GM21825 (cell line): ENCODE measurements at regions not wholly inside any gene's neighbourhood (a gene's known extent, or its start where the extent isn't known, plus 50 kb on each side); places are given as distances from the start of the nearest gene placed in this dataset.

Experiments
- ATAC-seq: cut with Tn5 transposase; IDR thresholded peaks from one replicate; pipeline ENCODE4 v1.9.1; 2021; ENCODE audit warnings: mild to moderate bottlenecking, moderate library complexity; ENCODE audit not compliant: unreplicated experiment

GRCh38 chr6:7042654-7043545 is 64.9 kb upstream of the RREB1 start:
- ATAC-seq = no peak

GRCh38 chr6:7045331-7045730 is 62.4 kb upstream of the RREB1 start:
- no peak for ATAC-seq

- no peak for ATAC-seq
Measured at GRCh38 chr6:7045746-7046145, 62.0 kb upstream of the RREB1 start.

GRCh38 chr6:7047128-7047527 is 60.6 kb upstream of the RREB1 start:
- no peak for ATAC-seq

- ATAC-seq = no peak
Measured at GRCh38 chr6:7047966-7048365, 59.8 kb upstream of the RREB1 start.

GRCh38 chr6:7048894-7049293 is 58.9 kb upstream of the RREB1 start:
- no peak for ATAC-seq

GRCh38 chr6:7050004-7050403 is 57.8 kb upstream of the RREB1 start:
- ATAC-seq = no peak

- no peak for ATAC-seq
Measured at GRCh38 chr6:7050872-7051779, 56.6 kb upstream of the RREB1 start.

GRCh38 chr6:7051780-7052442 is 55.9 kb upstream of the RREB1 start:
- ATAC-seq = no peak

GRCh38 chr6:7052443-7053011 is 55.2 kb upstream of the RREB1 start:
- no peak for ATAC-seq

GRCh38 chr6:7053125-7053774 is 54.5 kb upstream of the RREB1 start:
- ATAC-seq = no peak
